Adipocyte (in vitro differentiated cells): ENCODE measurements at regions not wholly inside any gene's neighbourhood (a gene's known extent, or its start where the extent isn't known, plus 50 kb on each side); places are given as distances from the start of the nearest gene placed in this dataset.

Experiments used
- DNase-seq: peaks from one replicate; pipeline ENCODE4 v3.0.0-alpha.2; 2015; ENCODE audit warnings: low read depth
- H3K27me3 ChIP-seq: replicated peaks from 2 replicates; pipeline ENCODE4 v1.7.0; 2013; ENCODE audit warnings: mild to moderate bottlenecking, low read length, moderate library complexity; ENCODE audit not compliant: control insufficient read depth, insufficient read depth
- H3K36me3 ChIP-seq: 2 replicates; pipeline ENCODE4 v1.7.0; 2013; ENCODE audit warnings: low read length, mild to moderate bottlenecking, moderate library complexity; ENCODE audit not compliant: control insufficient read depth, insufficient read depth, severe bottlenecking
- H3K4me1 ChIP-seq: 2 replicates; pipeline ENCODE4 v1.7.0; 2013; ENCODE audit warnings: mild to moderate bottlenecking, low read length, moderate library complexity; ENCODE audit not compliant: control insufficient read depth, insufficient read depth
- H3K4me3 ChIP-seq: 2 replicates; pipeline ENCODE4 v1.7.0; 2013; ENCODE audit warnings: mild to moderate bottlenecking, low read length, moderate library complexity
- H3K9ac ChIP-seq: 2 replicates; pipeline ENCODE4 v1.7.0; 2013; ENCODE audit warnings: mild to moderate bottlenecking, low read length, moderate library complexity
- H3K9me3 ChIP-seq: 2 replicates; pipeline ENCODE4 v1.7.0; 2013; ENCODE audit warnings: mild to moderate bottlenecking, low read length, moderate library complexity; ENCODE audit not compliant: control insufficient read depth

DNA sequence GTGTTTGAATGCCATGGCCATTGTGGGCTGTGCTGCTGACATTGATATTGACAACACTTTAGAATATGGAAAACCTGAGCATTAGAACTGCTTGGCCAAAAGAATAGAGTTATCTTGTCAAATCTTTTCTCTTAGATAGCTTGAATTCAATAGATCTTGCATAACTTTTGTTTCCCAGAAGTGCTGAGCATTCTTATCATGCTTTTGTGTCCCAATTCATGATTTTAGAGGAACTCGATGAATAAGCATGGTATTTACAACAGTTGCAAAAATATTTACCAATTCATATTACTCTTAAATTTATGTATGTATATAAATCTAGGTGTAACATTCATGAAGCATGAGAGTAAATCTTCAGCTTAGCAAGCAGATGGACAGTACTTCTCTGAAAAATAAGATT, 508.0 kb downstream of the BCL11A start:
- no peaks in the 10 kb centered on the region for H3K9me3 ChIP-seq
- no peak overlapping the region for H3K9ac ChIP-seq
- no peak overlapping the region for H3K4me3 ChIP-seq
- no peaks in the 10 kb centered on the region for H3K4me1 ChIP-seq
- H3K27me3 ChIP-seq, result no peaks in the 10 kb centered on the region
- DNase-seq, result no peak
- H3K36me3 ChIP-seq, result no peaks in the 10 kb centered on the region

DNA sequence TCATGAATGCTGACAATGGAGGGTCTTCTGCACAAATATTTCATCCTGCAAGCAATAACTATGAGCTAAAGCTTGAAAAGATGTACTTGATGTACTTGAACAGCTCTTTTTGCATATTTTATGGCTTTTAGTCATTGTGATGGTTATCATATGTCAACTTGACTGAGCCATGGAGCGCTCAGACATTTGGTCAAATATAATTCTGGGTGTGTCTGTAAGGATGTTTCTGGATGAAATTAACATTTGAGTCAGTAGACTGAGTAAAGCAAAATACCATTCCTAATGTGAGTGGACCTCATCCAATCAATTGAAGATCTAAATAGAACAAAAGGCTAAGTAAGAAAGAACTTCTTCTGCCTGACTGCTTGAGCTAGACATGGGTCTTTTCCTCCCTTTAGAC, 509.0 kb downstream of the BCL11A start:
- Histone ChIP-seq H3K9ac (no peak overlapping the region), H3K36me3 (no peaks in the 10 kb centered on the region), H3K27me3 (no peaks in the 10 kb centered on the region), H3K4me1 (no peaks in the 10 kb centered on the region), H3K4me3 (no peak overlapping the region), H3K9me3 (no peaks in the 10 kb centered on the region)
- no peak for DNase-seq

DNA sequence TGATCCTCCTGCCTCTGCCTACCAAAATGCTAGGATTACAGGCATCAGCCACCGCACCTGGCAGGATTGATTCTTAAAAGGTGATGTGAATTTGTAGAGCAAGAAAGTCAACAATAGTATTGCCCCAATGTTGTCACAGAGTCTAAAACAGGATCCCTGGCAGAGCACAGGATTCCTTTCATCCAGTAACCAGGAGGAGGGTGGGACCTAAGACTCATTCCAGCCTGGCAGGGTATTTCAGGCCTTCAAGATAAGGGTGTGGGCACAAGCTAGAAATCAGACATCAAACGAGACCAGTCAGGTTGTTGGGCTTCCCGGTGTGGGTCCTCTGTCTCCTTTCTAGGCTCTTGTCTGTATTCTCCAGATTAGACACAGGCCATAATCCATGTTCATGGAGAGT, 511.4 kb downstream of the BCL11A start:
- Histone ChIP-seq H3K9me3 (no peaks in the 10 kb centered on the region), H3K4me3 (no peak overlapping the region), H3K27me3 (no peaks in the 10 kb centered on the region), H3K4me1 (no peaks in the 10 kb centered on the region), H3K36me3 (no peaks in the 10 kb centered on the region), H3K9ac (no peak overlapping the region)
- no peak for DNase-seq

DNA sequence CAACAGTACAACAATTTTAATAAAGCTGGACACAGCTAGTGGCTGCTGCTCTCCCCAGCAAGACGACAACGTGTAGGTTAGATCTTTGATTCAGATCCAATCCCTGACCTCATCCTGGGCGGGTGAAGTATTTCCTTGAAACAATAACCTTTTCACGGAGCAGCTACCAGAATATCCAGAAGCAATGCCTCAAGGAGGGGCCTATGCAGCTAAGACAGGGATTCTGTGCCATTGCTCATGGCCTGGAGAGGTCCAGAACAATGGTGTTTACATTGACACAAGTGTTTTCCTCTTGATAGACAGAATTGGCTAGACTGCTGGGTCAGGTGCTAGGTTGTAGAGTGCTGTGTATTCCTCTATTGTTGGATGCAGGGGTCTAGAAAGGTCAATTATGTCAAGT, 520.1 kb downstream of the BCL11A start:
- H3K4me3 ChIP-seq, result no peak overlapping the region
- H3K27me3 ChIP-seq, result no peaks in the 10 kb centered on the region
- H3K36me3 ChIP-seq, result no peaks in the 10 kb centered on the region
- H3K9me3 ChIP-seq, result peaks cover 9% of the 10 kb centered on the region
- no peak for DNase-seq
- no peak overlapping the region for H3K9ac ChIP-seq
- H3K4me1 ChIP-seq, result no peaks in the 10 kb centered on the region

DNA sequence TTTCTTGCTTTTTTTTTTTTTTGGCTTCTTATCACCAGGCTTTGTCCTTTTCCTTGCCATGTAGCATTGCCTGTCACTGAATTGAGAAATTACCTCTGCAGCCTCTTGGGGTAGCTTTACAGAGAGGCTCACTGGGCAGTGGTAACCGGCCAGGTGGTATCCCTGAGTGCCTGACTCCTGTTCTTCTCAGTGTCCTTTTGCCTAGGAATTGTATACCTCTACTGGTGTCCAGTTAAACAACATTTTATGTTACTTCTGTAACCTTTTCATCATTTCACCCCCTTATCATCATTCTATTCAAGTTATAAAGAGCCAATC, 523.9 kb downstream of the BCL11A start:
- H3K9me3 ChIP-seq, result peaks cover 9% of the 10 kb centered on the region
- no peak for DNase-seq

DNA sequence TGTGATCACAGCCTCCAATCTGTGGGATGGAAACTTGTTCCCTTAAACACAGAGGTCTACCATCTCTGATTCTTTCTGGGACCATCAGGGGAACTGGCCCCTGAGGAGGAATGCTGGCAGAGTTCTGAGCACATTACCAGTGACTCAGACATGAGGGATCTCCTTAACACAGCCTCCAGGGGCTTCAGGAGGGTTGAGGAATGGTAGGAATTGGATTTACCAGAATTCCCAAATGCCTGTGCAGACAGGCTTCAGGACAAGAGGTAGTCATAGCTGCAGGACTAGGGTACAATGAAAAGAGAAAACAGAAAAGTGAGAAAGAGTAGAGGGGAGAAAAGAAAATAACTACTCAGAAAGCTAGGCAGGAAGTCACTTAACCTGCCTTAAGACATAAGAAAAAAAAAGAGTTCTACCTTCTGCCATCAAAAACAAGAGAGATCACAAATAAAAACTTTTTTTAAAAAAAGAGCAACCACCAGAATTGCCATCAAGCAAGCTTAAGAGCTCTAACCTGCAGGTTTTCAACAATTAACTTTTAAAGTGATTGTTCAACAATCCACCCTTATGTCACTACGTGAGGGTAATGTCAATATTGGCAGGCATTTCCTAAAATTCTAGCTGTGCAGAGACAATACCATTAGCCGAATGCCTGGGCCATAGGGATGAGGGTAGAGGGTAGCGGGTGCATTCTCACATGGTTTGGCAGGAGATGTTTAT, 524.4 kb downstream of the BCL11A start:
- no peaks in the 10 kb centered on the region for H3K4me1 ChIP-seq
- H3K9ac ChIP-seq, result no peak overlapping the region
- no peaks in the 10 kb centered on the region for H3K27me3 ChIP-seq
- H3K36me3 ChIP-seq, result no peaks in the 10 kb centered on the region
- DNase-seq, result no peak
- H3K4me3 ChIP-seq, result no peak overlapping the region
- H3K9me3 ChIP-seq, result peaks cover 9% of the 10 kb centered on the region

More for the DNA sequence above, 523.9 kb downstream of the BCL11A start:
- Histone ChIP-seq H3K9ac (no peak overlapping the region), H3K27me3 (no peaks in the 10 kb centered on the region), H3K4me1 (no peaks in the 10 kb centered on the region), H3K4me3 (no peak overlapping the region), H3K36me3 (no peaks in the 10 kb centered on the region)

DNA sequence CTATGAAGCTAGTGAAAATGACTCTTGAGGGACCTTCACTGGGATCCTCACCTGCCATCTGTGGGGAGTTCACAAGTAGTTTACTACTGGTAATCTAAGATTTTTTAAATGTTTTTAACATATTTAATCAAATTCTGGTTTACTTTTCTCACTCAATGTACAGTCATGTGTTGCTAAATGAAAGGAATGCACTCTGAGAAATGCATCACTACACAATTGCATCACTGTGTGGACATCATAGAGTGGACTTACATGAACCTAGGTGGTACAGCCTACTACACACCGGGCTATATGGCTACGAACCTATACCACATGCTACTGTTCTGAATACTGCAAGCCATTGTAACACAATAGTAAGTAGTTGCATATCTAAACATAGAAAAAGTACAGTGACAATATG, 528.0 kb downstream of the BCL11A start:
- Histone ChIP-seq H3K36me3 (no peaks in the 10 kb centered on the region), H3K27me3 (no peaks in the 10 kb centered on the region), H3K4me3 (no peak overlapping the region), H3K9ac (no peak overlapping the region), H3K4me1 (no peaks in the 10 kb centered on the region), H3K9me3 (no peaks in the 10 kb centered on the region)
- DNase-seq, result no peak

DNA sequence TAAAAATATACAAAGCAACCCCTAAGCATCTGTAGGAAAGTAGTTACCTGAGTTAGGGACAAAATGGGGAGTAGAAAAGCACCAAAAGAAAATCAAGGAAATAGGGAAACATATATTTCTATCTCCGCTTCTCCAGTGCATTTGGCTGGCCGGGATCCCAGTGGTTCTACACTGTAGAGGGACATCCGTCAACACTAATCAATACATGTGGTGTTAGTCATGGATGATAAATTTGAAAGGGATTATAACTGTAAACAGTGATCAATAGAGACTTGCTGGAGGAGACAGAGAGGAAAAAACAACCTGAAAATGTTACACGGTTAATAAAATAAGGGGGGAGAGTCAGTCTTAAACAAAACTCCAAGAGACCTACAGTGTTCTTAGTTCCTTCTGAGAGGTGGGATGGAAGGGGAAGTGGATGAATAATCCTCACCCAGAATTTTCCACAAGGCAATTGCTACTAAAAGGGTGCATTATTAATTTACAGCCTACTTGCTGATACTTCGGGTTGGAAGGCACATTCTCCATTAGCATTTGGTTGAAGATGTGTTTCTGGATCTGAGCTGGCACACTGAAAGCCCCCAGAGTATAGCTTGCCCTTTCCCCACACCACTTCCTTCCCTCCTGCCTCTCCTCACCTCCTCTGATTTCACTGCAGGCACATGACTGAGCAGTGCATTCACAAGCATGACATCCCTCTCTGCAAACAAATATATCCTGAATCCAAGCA, 530.0 kb downstream of the BCL11A start:
- Histone ChIP-seq H3K9ac (no peak overlapping the region), H3K36me3 (no peaks in the 10 kb centered on the region), H3K27me3 (no peaks in the 10 kb centered on the region), H3K4me3 (no peak overlapping the region), H3K9me3 (peaks cover 4% of the 10 kb centered on the region), H3K4me1 (no peaks in the 10 kb centered on the region)
- no peak for DNase-seq

DNA sequence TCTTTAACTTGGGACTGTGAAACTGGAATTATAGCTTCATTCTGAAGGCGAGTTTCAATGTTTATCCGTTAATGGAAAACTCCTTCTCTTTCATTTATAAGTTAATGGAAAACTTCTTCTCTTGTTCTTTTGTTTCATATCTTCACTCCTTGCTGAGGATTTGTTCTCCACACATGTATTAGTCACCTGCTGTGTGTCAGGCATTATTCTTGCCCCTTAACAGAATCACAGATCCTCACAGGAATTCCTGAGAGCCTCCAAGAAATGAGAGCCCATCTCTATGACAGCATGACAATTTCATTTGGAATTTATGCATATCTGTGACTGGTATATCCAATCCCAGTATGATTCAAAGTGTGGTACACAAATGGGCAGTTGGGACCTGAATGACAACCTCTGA, 545.8 kb downstream of the BCL11A start:
- Histone ChIP-seq H3K27me3 (no peaks in the 10 kb centered on the region), H3K4me3 (no peak overlapping the region), H3K36me3 (no peaks in the 10 kb centered on the region), H3K9ac (no peak overlapping the region), H3K4me1 (no peaks in the 10 kb centered on the region), H3K9me3 (no peaks in the 10 kb centered on the region)
- DNase-seq, result no peak

DNA sequence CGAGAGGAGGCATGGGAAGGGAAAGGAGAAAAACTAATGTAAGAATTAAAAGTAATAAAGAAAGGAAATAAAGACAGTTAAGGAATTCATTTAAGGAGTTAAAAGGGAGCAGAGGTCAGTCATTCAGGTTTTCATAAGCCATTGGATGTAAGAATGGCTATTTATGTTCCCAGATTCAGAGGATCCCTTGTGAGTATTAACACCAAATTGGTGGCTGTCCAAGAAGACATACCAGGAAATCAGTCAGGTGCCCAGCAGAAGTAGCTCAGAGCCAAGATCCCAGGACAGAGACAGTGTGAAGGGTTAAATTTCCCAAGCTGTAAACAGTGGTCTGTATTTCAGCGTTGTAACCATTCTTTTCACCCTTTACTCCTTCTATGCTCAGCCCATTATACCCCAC, 550.4 kb downstream of the BCL11A start:
- no peak for DNase-seq
- Histone ChIP-seq H3K9me3 (no peaks in the 10 kb centered on the region), H3K27me3 (no peaks in the 10 kb centered on the region), H3K9ac (no peak overlapping the region), H3K36me3 (no peaks in the 10 kb centered on the region), H3K4me1 (no peaks in the 10 kb centered on the region), H3K4me3 (no peak overlapping the region)

DNA sequence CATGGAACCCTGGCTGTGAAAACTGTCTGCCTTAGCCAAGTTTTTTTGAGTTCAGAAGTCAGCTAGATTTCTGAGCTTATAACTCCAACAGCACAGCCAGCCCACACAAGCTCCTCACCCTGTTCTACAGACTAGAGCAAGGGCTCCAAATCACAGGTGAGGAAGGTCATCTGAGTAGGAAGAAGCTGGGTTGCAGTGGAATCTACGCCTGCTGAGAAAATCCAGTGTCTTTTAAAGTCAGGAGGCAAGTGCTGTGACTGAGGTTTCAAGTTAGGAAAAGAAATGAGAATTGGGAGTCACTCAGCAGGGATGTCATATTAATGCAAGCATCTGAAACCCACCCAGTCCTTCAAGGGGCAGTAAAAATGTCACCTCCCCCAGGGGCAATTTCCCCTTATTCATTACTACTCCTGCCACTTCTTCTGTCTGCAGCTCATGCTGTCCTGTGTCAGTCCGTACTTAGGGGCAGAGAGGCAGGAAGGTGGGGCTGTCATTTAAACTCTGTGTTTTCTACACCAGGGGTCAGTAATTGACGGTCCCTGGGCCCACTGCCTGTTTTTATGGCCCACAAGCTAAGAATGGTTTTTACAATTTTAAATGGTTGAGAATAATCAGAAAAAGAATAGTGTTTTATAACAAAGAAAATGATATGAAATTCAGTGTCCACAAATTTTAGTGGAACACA, 551.1 kb downstream of the BCL11A start:
- Histone ChIP-seq H3K27me3 (no peaks in the 10 kb centered on the region), H3K4me1 (no peaks in the 10 kb centered on the region), H3K4me3 (no peak overlapping the region), H3K9me3 (no peaks in the 10 kb centered on the region), H3K36me3 (no peaks in the 10 kb centered on the region), H3K9ac (no peak overlapping the region)
- no peak for DNase-seq
